ENCODE measurements at regions not wholly inside any gene's neighbourhood (a gene's known extent, or its start where the extent isn't known, plus 50 kb on each side); places are given as distances from the start of the nearest gene placed in this dataset.

- DNase-seq (ENCODE audit: low spot score), result no peak
Observed at GRCh38 chr18:61756244-61756643, 136.6 kb downstream of the RNF152 start.

- no peak for DNase-seq (ENCODE audit: low spot score)
Observed at GRCh38 chr18:61755555-61755954, 137.3 kb downstream of the RNF152 start.

- DNase-seq (ENCODE audit: low spot score), result no peak
Observed at GRCh38 chr18:61754039-61754583, 138.7 kb downstream of the RNF152 start.

- no peak for DNase-seq (ENCODE audit: low spot score)
Observed at GRCh38 chr18:61753373-61753772, 139.4 kb downstream of the RNF152 start.

- DNase-seq (ENCODE audit: low spot score), result no peak
Observed at GRCh38 chr18:61752973-61753372, 139.8 kb downstream of the RNF152 start.

GRCh38 chr18:61750840-61751668, 141.8 kb downstream of the RNF152 start:
- DNase-seq (ENCODE audit: low spot score), result no peak

- DNase-seq (ENCODE audit: low spot score), result no peak
Observed at GRCh38 chr18:61749546-61749945, 143.3 kb downstream of the RNF152 start.

GRCh38 chr18:61749031-61749430, 143.8 kb downstream of the RNF152 start:
- no peak for DNase-seq (ENCODE audit: low spot score)

- DNase-seq (ENCODE audit: low spot score), result no peak
Observed at GRCh38 chr18:61748004-61748403, 144.8 kb downstream of the RNF152 start.

GRCh38 chr18:61743775-61744531, 148.9 kb downstream of the RNF152 start:
- no peak for DNase-seq (ENCODE audit: low spot score)

- DNase-seq (ENCODE audit: low spot score), result no peak
Observed at GRCh38 chr18:61742565-61743429, 150.0 kb downstream of the RNF152 start.

- DNase-seq (ENCODE audit: low spot score), result no peak
Observed at GRCh38 chr18:61741881-61742454, 150.8 kb downstream of the RNF152 start.

- DNase-seq (ENCODE audit: low spot score), result no peak
Observed at GRCh38 chr18:61738488-61738887, 154.3 kb downstream of the RNF152 start.

- DNase-seq (ENCODE audit: low spot score), result no peak
Observed at GRCh38 chr18:61738042-61738441, 154.8 kb downstream of the RNF152 start.

- DNase-seq (ENCODE audit: low spot score), result no peak
Observed at GRCh38 chr18:61736133-61736532, 156.7 kb downstream of the RNF152 start.

GRCh38 chr18:61735564-61736102, 157.2 kb downstream of the RNF152 start:
- DNase-seq (ENCODE audit: low spot score), result no peak

GRCh38 chr18:61734396-61734795, 158.4 kb downstream of the RNF152 start:
- DNase-seq (ENCODE audit: low spot score), result no peak

- DNase-seq (ENCODE audit: low spot score), result no peak
Observed at GRCh38 chr18:61732854-61733253, 160.0 kb downstream of the RNF152 start.

GRCh38 chr18:61731693-61732376, 161.0 kb downstream of the RNF152 start:
- no peak for DNase-seq (ENCODE audit: low spot score)

GRCh38 chr18:61731178-61731577, 161.6 kb downstream of the RNF152 start:
- no peak for DNase-seq (ENCODE audit: low spot score)

- DNase-seq (ENCODE audit: low spot score), result no peak
Observed at GRCh38 chr18:61729322-61729721, 163.5 kb downstream of the RNF152 start.

All from putamen (tissue), 1 donor.